ENCODE measurements at regions not wholly inside any gene's neighbourhood (a gene's known extent, or its start where the extent isn't known, plus 50 kb on each side); places are given as distances from the start of the nearest gene placed in this dataset.

GRCh38 chr3:190912736-190913135 is 50.2 kb upstream of the GMNC start:
- no peak overlapping the region for H3K4ac ChIP-seq (ENCODE audit: low read depth, low read length)
- no CpG with 5 or more reads among the region's 5 CpGs for WGBS, 2 experiments (ENCODE audit: extremely low coverage in 2 of 2, insufficient read length in 1 of 2)
- no peak overlapping the region for H3K9ac ChIP-seq (ENCODE audit: low read depth, low read length)
- no peak for ATAC-seq (ENCODE audit: low read depth)
- no peaks in the 10 kb centered on the region for H3K9me3 ChIP-seq (ENCODE audit: control insufficient read depth, insufficient read depth, low read length)
- H2AFZ ChIP-seq (replicated peaks; ENCODE audit: low read length, poor library complexity): no peak overlapping the region
- H4K5ac ChIP-seq (ENCODE audit: low read depth, low read length): no peak overlapping the region
- no peak overlapping the region for H2AK5ac ChIP-seq (ENCODE audit: low read depth, low read length)
- H2BK120ac ChIP-seq (ENCODE audit: low read depth, low read length): no peak overlapping the region
- ChIA-PET POLR2A (ENCODE audit: unreplicated experiment) (no interaction called here), CTCF (no interaction called here)
- no peak overlapping the region for H3K56ac ChIP-seq (ENCODE audit: extremely low read depth, insufficient read depth, low read length)
- no peaks in the 10 kb centered on the region for H3K4me1 ChIP-seq (ENCODE audit: control insufficient read depth, insufficient read depth, low read length)
- H3K4me3 ChIP-seq (ENCODE audit: insufficient read depth, low read depth, low read length): no peak overlapping the region
- H3K27ac ChIP-seq (ENCODE audit: insufficient read depth, low read length): no peak overlapping the region
- no peak overlapping the region for H4K91ac ChIP-seq (ENCODE audit: insufficient read depth, low read depth, low read length)
- H2AK9ac ChIP-seq (replicated peaks; ENCODE audit: low read depth, low read length, poor library complexity): no peak overlapping the region
- no TSS peak for BruUV-seq (replicated peaks)
- intact Hi-C loops (cut with micrococcal nuclease) (no loop called here), in situ Hi-C loops (cut with MboI; ENCODE audit: low sequenced_read_pairs) (no loop called here), dilution Hi-C loops (cut with HindIII; ENCODE audit: low sequenced_read_pairs, unreplicated experiment) (no loop called here)
- H2BK5ac ChIP-seq (ENCODE audit: low read depth, low read length, poor library complexity, severe bottlenecking): no peak overlapping the region
- H4K20me1 ChIP-seq (ENCODE audit: insufficient read depth, low read length): no peaks in the 10 kb centered on the region
- no peak overlapping the region for H2BK20ac ChIP-seq (ENCODE audit: low read depth, low read length)
- H3K23ac ChIP-seq (ENCODE audit: low read depth, low read length): no peak overlapping the region
- TF ChIP-seq RAD21 (IDR thresholded peaks at IDR 0.05; ENCODE audit: low read length) (no peak), POLR2A (IDR thresholded peaks at IDR 0.05; ENCODE audit: low read depth, low read length) (no peak), CHD1 (IDR thresholded peaks at IDR 0.05; ENCODE audit: low read depth, low read length) (no peak), MAZ (IDR thresholded peaks at IDR 0.05; ENCODE audit: borderline replicate concordance, low read depth, low read length) (no peak), BHLHE40 (IDR thresholded peaks at IDR 0.05; ENCODE audit: low read depth, low read length) (no peak)
- H3K79me1 ChIP-seq (ENCODE audit: low read depth in 1 of 2, low read length in 2 of 2): no peaks in the 10 kb centered on the region
- DNase-seq: no peak
- H3K18ac ChIP-seq (ENCODE audit: low read depth, low read length): no peak overlapping the region
- no peaks in the 10 kb centered on the region for H3K9me1 ChIP-seq (ENCODE audit: insufficient read depth, low read length)
- H2BK15ac ChIP-seq (ENCODE audit: low read depth, low read length): no peak overlapping the region
- H3K36me3 ChIP-seq (ENCODE audit: control insufficient read depth, insufficient read depth, low read length): no peaks in the 10 kb centered on the region
- no peak overlapping the region for H4K8ac ChIP-seq (ENCODE audit: low read depth in 2 of 2, low read length in 2 of 2)
- no peak overlapping the region for H3K14ac ChIP-seq (replicated peaks; ENCODE audit: low read depth, low read length)
- no peaks in the 10 kb centered on the region; the same call in 1 of the 2 replicates for H3K27me3 ChIP-seq (ENCODE audit: control insufficient read depth, insufficient read depth, low read length)
- no peak overlapping the region for H3K4me2 ChIP-seq (ENCODE audit: low read depth, low read length)

Data from IMR-90 (cell line).